ENCODE measurements at regions not wholly inside any gene's neighbourhood (a gene's known extent, or its start where the extent isn't known, plus 50 kb on each side); places are given as distances from the start of the nearest gene placed in this dataset.

GRCh38 chr10:120161111-120161510 is 268.6 kb downstream of the SEC23IP start:
- no peak for DNase-seq (ENCODE audit: extremely low spot score)

DNA sequence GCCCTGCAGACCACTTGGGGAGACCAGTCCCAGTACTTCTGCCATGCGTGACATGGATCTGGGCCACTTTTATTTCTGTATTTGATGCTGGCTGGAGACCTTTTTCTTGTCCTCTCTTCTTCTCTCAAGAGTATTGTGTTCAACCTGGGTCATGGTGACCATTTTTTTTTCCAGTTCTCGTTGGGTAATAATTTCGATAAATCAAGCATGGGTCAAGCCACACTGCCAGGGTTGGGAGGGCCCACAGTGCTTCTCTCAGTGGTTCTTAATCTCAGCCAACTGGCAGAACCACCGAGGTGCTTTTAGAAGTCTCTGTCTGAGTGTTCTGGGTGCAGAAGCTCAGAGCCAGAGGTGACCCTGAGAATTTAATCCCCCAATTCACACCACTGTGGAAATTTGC is 269.9 kb downstream of the SEC23IP start:
- POLR2A ChIA-PET, result no interaction called here
- TF ChIP-seq ZNF384 (IDR thresholded peaks at IDR 0.05) (no peak), FOXA1 (IDR thresholded peaks at IDR 0.05) (no peak)
- no peak for DNase-seq (ENCODE audit: extremely low spot score)
- CTCF ChIA-PET, result interaction anchor here (0.8 kb wide), 1 partner anchor 17 kb away, joined by 3 read pairs; no protein-coding TSS in a partner anchor

More at GRCh38 chr10:120161111-120161510, 268.6 kb downstream of the SEC23IP start:
- ChIA-PET POLR2A (no interaction called here), CTCF (no interaction called here)
- no peak for TF ChIP-seq FOXM1 (IDR thresholded peaks at IDR 0.05; ENCODE audit: borderline replicate concordance)
- no peak for TF ChIP-seq ELF4 (IDR thresholded peaks at IDR 0.05)
- no peak for TF ChIP-seq FOXK2 (IDR thresholded peaks at IDR 0.05)
- TF ChIP-seq ARNT (IDR thresholded peaks at IDR 0.05), result no peak
- no peak for TF ChIP-seq BHLHE40 (IDR thresholded peaks at IDR 0.05; ENCODE audit: borderline replicate concordance)
- no peak for TF ChIP-seq FOXA1 (IDR thresholded peaks at IDR 0.05)
- TF ChIP-seq ZNF384 (IDR thresholded peaks at IDR 0.05), result no peak
- no peak for TF ChIP-seq SP1 (IDR thresholded peaks at IDR 0.05)
- no peak for TF ChIP-seq TARDBP (IDR thresholded peaks at IDR 0.05)

DNA sequence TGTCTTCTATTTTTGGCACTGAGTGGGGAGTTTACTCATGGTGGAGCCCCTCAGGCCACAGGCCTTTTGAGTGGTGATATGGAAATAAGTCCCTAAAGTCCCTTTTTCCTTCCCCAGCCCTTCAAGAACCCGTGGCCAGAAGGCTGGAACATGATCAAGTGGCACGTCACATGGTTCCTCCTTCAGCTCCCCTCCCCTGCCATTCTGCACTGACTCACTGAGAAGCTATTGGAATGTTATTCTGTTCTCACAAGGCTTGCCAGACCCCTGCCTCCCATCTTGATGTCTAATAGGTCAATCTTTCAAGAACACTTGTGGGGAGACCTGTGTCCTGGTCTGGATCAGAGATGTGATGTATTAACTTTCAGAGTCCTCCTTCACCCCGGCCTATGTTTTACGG is 279.8 kb downstream of the SEC23IP start:
- TF ChIP-seq BHLHE40 (IDR thresholded peaks at IDR 0.05; ENCODE audit: borderline replicate concordance) (no peak), L3MBTL2 (conservative IDR thresholded peaks at IDR 0.05) (no peak), CTBP1 (IDR thresholded peaks at IDR 0.05; ENCODE audit: borderline replicate concordance) (no peak), ELF4 (IDR thresholded peaks at IDR 0.05) (no peak), ZNF384 (IDR thresholded peaks at IDR 0.05) (no peak), SP1 (IDR thresholded peaks at IDR 0.05) (no peak), LEF1 (IDR thresholded peaks at IDR 0.05; ENCODE audit: borderline replicate concordance) (no peak), HDGF (IDR thresholded peaks at IDR 0.05; ENCODE audit: borderline replicate concordance) (no peak), NFRKB (IDR thresholded peaks at IDR 0.05) (no peak)
- CTCF ChIA-PET, result interaction anchor here (0.6 kb wide), 1 partner anchor 17 kb away, joined by 4 read pairs; no protein-coding TSS in a partner anchor
- POLR2A ChIA-PET, result no interaction called here
- DNase-seq (ENCODE audit: extremely low spot score), result no peak

DNA sequence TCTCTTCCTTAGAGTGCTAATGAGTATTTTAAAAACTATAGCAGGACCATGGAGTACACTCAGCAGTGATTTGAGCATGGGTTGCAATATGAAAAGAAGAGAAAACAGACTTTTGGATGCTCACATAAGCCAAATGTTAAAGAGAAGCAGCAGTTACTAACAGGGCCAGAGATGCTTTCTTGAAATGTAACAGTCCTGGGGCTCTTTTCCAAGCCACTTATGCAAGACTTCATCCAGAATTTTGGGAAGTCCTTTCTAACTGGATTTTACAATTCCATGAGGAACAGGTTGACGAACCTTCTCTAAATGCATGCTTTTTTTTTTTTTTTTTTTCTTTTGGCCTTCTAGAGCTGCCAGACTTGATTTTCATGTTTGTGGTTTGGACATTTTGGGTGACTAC is 282.0 kb downstream of the SEC23IP start:
- TF ChIP-seq LEF1 (IDR thresholded peaks at IDR 0.05; ENCODE audit: borderline replicate concordance), result no peak
- no peak for TF ChIP-seq FOXA1 (IDR thresholded peaks at IDR 0.05)
- TF ChIP-seq HDGF (IDR thresholded peaks at IDR 0.05; ENCODE audit: borderline replicate concordance), result no peak
- no peak for TF ChIP-seq ELF4 (IDR thresholded peaks at IDR 0.05)
- no peak for TF ChIP-seq FOXM1 (IDR thresholded peaks at IDR 0.05; ENCODE audit: borderline replicate concordance)
- no peak for TF ChIP-seq L3MBTL2 (conservative IDR thresholded peaks at IDR 0.05)
- TF ChIP-seq ZNF384 (IDR thresholded peaks at IDR 0.05), result no peak; the same call in 1 of the 2 replicates
- TF ChIP-seq BHLHE40 (IDR thresholded peaks at IDR 0.05; ENCODE audit: borderline replicate concordance), result no peak
- no peak for TF ChIP-seq CTBP1 (IDR thresholded peaks at IDR 0.05; ENCODE audit: borderline replicate concordance)
- TF ChIP-seq FOXK2 (IDR thresholded peaks at IDR 0.05), result no peak
- TF ChIP-seq ARNT (IDR thresholded peaks at IDR 0.05), result no peak
- POLR2A ChIA-PET, result interaction anchor here (1.1 kb wide), 1 partner anchor 282 kb away, joined by 3 read pairs; the partner anchor contains the start of gene SEC23IP
- no peak for DNase-seq (ENCODE audit: extremely low spot score)
- CTCF ChIA-PET, result no interaction called here

DNA sequence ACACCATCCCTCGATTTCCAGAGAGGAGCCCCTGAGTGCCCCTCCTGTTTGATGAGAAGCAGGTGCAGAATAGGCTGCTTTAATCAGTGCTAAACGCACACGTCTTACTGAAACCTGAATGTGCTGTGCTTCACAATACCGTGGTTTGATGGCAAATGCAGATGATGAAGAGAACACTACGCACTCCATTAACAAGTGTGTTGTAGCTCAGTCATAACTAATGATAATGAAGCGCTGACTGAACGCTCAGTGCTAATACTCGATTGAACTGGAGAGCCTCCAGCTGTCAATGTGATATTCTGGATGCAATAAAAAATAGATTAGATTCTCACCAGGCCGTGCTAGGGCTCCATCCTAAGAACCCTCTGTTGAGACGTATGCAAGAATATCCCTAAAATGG is 279.7 kb upstream of the PLPP4 start:
- DNase-seq (ENCODE audit: extremely low spot score), result no peak
- no peak for TF ChIP-seq HDGF (IDR thresholded peaks at IDR 0.05; ENCODE audit: borderline replicate concordance)
- TF ChIP-seq ZNF384 (IDR thresholded peaks at IDR 0.05), result no peak
- TF ChIP-seq, protein P1, sequence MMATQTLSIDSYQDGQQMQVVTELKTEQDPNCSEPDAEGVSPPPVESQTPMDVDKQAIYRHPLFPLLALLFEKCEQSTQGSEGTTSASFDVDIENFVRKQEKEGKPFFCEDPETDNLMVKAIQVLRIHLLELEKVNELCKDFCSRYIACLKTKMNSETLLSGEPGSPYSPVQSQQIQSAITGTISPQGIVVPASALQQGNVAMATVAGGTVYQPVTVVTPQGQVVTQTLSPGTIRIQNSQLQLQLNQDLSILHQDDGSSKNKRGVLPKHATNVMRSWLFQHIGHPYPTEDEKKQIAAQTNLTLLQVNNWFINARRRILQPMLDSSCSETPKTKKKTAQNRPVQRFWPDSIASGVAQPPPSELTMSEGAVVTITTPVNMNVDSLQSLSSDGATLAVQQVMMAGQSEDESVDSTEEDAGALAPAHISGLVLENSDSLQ (IDR thresholded peaks at IDR 0.05), result no peak
- TF ChIP-seq CTBP1 (IDR thresholded peaks at IDR 0.05; ENCODE audit: borderline replicate concordance), result no peak
- TF ChIP-seq L3MBTL2 (conservative IDR thresholded peaks at IDR 0.05), result no peak
- TF ChIP-seq TARDBP (IDR thresholded peaks at IDR 0.05), result no peak
- TF ChIP-seq BHLHE40 (IDR thresholded peaks at IDR 0.05; ENCODE audit: borderline replicate concordance), result no peak
- TF ChIP-seq FOXK2 (IDR thresholded peaks at IDR 0.05), result no peak
- TF ChIP-seq SP1 (IDR thresholded peaks at IDR 0.05), result no peak
- TF ChIP-seq ELF4 (IDR thresholded peaks at IDR 0.05), result no peak
- no peak for TF ChIP-seq FOXA1 (IDR thresholded peaks at IDR 0.05)
- TF ChIP-seq SUZ12 (IDR thresholded peaks at IDR 0.05), result no peak
- no peak for TF ChIP-seq LEF1 (IDR thresholded peaks at IDR 0.05; ENCODE audit: borderline replicate concordance)
- TF ChIP-seq ARNT (IDR thresholded peaks at IDR 0.05), result no peak
- TF ChIP-seq FOXM1 (IDR thresholded peaks at IDR 0.05; ENCODE audit: borderline replicate concordance), result no peak
- TF ChIP-seq NFRKB (IDR thresholded peaks at IDR 0.05), result no peak
- ChIA-PET POLR2A (no interaction called here), CTCF (no interaction called here)

- DNase-seq (ENCODE audit: extremely low spot score), result no peak
- ChIA-PET CTCF (no interaction called here), POLR2A (no interaction called here)
- no peak for TF ChIP-seq HDGF (IDR thresholded peaks at IDR 0.05; ENCODE audit: borderline replicate concordance)
- no peak for TF ChIP-seq SUZ12 (IDR thresholded peaks at IDR 0.05)
- TF ChIP-seq TARDBP (IDR thresholded peaks at IDR 0.05), result no peak
- TF ChIP-seq FOXK2 (IDR thresholded peaks at IDR 0.05), result no peak
- TF ChIP-seq LEF1 (IDR thresholded peaks at IDR 0.05; ENCODE audit: borderline replicate concordance), result no peak
- TF ChIP-seq, protein P1 (IDR thresholded peaks at IDR 0.05), result no peak
- no peak for TF ChIP-seq L3MBTL2 (conservative IDR thresholded peaks at IDR 0.05)
- no peak for TF ChIP-seq SP1 (IDR thresholded peaks at IDR 0.05)
- TF ChIP-seq NFRKB (IDR thresholded peaks at IDR 0.05), result no peak
- TF ChIP-seq ZNF384 (IDR thresholded peaks at IDR 0.05), result no peak
- no peak for TF ChIP-seq FOXM1 (IDR thresholded peaks at IDR 0.05; ENCODE audit: borderline replicate concordance)
- TF ChIP-seq ELF4 (IDR thresholded peaks at IDR 0.05), result no peak
- no peak for TF ChIP-seq FOXA1 (IDR thresholded peaks at IDR 0.05)
- TF ChIP-seq CTBP1 (IDR thresholded peaks at IDR 0.05; ENCODE audit: borderline replicate concordance), result no peak
- no peak for TF ChIP-seq BHLHE40 (IDR thresholded peaks at IDR 0.05; ENCODE audit: borderline replicate concordance)
- no peak for TF ChIP-seq ARNT (IDR thresholded peaks at IDR 0.05)
These were observed 276.9 kb upstream of the PLPP4 start for GRCh38 chr10:120180160-120180559.

DNA sequence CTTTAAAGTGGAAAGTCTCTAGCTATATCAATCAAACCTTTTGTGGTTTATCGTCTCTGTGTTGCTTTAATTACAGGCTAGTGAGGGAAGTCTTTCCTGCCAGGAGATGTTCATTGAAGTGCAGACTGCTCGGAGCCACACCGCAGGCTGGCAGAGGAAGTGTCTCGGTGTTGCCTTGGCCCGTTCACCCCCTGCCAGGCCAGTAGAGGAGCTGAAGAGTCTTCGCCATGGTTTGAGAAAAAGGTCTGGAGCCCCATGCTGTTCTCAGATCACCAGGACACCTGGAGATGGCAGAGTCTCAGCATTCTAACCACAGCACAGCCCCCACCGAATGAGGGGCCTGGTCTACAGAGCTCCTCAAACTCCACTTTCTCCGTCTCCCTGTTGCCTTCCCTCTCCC is 275.9 kb upstream of the PLPP4 start:
- POLR2A ChIA-PET, result no interaction called here
- CTCF ChIA-PET, result no interaction called here
- DNase-seq (ENCODE audit: extremely low spot score), result no peak
- TF ChIP-seq FOXA1 (IDR thresholded peaks at IDR 0.05), result no peak
- TF ChIP-seq SUZ12 (IDR thresholded peaks at IDR 0.05), result no peak
- no peak for TF ChIP-seq FOXK2 (IDR thresholded peaks at IDR 0.05)
- no peak for TF ChIP-seq ZNF384 (IDR thresholded peaks at IDR 0.05)
- TF ChIP-seq HDGF (IDR thresholded peaks at IDR 0.05; ENCODE audit: borderline replicate concordance), result no peak
- TF ChIP-seq, protein P1 (IDR thresholded peaks at IDR 0.05), result no peak
- TF ChIP-seq L3MBTL2 (conservative IDR thresholded peaks at IDR 0.05), result no peak
- no peak for TF ChIP-seq FOXM1 (IDR thresholded peaks at IDR 0.05; ENCODE audit: borderline replicate concordance)
- TF ChIP-seq NFRKB (IDR thresholded peaks at IDR 0.05), result no peak
- TF ChIP-seq TARDBP (IDR thresholded peaks at IDR 0.05), result no peak
- no peak for TF ChIP-seq SP1 (IDR thresholded peaks at IDR 0.05)
- TF ChIP-seq ELF4 (IDR thresholded peaks at IDR 0.05), result no peak
- TF ChIP-seq CTBP1 (IDR thresholded peaks at IDR 0.05; ENCODE audit: borderline replicate concordance), result no peak
- no peak for TF ChIP-seq LEF1 (IDR thresholded peaks at IDR 0.05; ENCODE audit: borderline replicate concordance)
- no peak for TF ChIP-seq BHLHE40 (IDR thresholded peaks at IDR 0.05; ENCODE audit: borderline replicate concordance)
- TF ChIP-seq ARNT (IDR thresholded peaks at IDR 0.05), result no peak
